ENCODE measurements at regions not wholly inside any gene's neighbourhood (a gene's known extent, or its start where the extent isn't known, plus 50 kb on each side); places are given as distances from the start of the nearest gene placed in this dataset.

- WGBS, 2 donors, result 50 to 58% methylated on average over 5 of the region's 5 CpGs
These were observed 264.8 kb upstream of the KIF2A start for GRCh38 chr5:62041156-62041756.

GRCh38 chr5:62042007-62042406, 264.0 kb upstream of the KIF2A start:
- intact Hi-C loops (cut with DNase I; ENCODE audit: low total_unique reads), result no loop called here
- Histone ChIP-seq H3K4me3 (no peak overlapping the region), H3K27ac (no peak overlapping the region), H3K27me3 (no peaks in the 10 kb centered on the region), H3K36me3 (ENCODE audit: low read depth, missing control alignments) (no peaks in the 10 kb centered on the region), H3K9me3 (no peaks in the 10 kb centered on the region), H3K4me1 (no peaks in the 10 kb centered on the region)
- TF ChIP-seq CTCF (IDR thresholded peaks at IDR 0.05) (no peak), POLR2A (IDR thresholded peaks at IDR 0.05) (no peak)
- WGBS, 2 donors, result 49 to 53% methylated on average over 3 of the region's 3 CpGs
- DNase-seq, result no peak

More at GRCh38 chr5:62041156-62041756, 264.8 kb upstream of the KIF2A start:
- no peak for DNase-seq
- H3K9me3 ChIP-seq, result no peaks in the 10 kb centered on the region
- H3K27ac ChIP-seq, result no peak overlapping the region
- no peaks in the 10 kb centered on the region for H3K4me1 ChIP-seq
- TF ChIP-seq POLR2A (IDR thresholded peaks at IDR 0.05), result no peak
- no peak overlapping the region for H3K4me3 ChIP-seq
- intact Hi-C loops (cut with DNase I; ENCODE audit: low total_unique reads), result no loop called here
- no peaks in the 10 kb centered on the region for H3K27me3 ChIP-seq
- H3K36me3 ChIP-seq (ENCODE audit: low read depth, missing control alignments), result no peaks in the 10 kb centered on the region

- Histone ChIP-seq H3K27me3 (no peaks in the 10 kb centered on the region), H3K4me1 (no peaks in the 10 kb centered on the region), H3K4me3 (no peak overlapping the region), H3K9me3 (no peaks in the 10 kb centered on the region), H3K27ac (no peak overlapping the region), H3K36me3 (ENCODE audit: low read depth, missing control alignments) (no peaks in the 10 kb centered on the region)
- no peak for DNase-seq
- TF ChIP-seq CTCF (IDR thresholded peaks at IDR 0.05) (no peak), POLR2A (IDR thresholded peaks at IDR 0.05) (no peak)
- intact Hi-C loops (cut with DNase I; ENCODE audit: low total_unique reads), result no loop called here
- 36 to 41% methylated on average over 4 of the region's 4 CpGs for WGBS, 2 donors
These were observed 262.4 kb upstream of the KIF2A start for GRCh38 chr5:62043289-62044280.

GRCh38 chr5:62044989-62045388, 261.0 kb upstream of the KIF2A start:
- Histone ChIP-seq H3K4me1 (no peaks in the 10 kb centered on the region), H3K27me3 (no peaks in the 10 kb centered on the region), H3K27ac (no peak overlapping the region), H3K4me3 (no peak overlapping the region), H3K36me3 (ENCODE audit: low read depth, missing control alignments) (no peaks in the 10 kb centered on the region), H3K9me3 (no peaks in the 10 kb centered on the region)
- no peak for TF ChIP-seq POLR2A (IDR thresholded peaks at IDR 0.05)
- TF ChIP-seq CTCF (IDR thresholded peaks at IDR 0.05), result no peak
- intact Hi-C loops (cut with DNase I; ENCODE audit: low total_unique reads), result no loop called here
- 38 to 52% methylated on average over 2 of the region's 2 CpGs for WGBS, 2 donors
- no peak for DNase-seq

- DNase-seq, result no peak
- 72 to 79% methylated on average over 1 of the region's 1 CpG for WGBS, 2 donors
- H3K27me3 ChIP-seq, result no peaks in the 10 kb centered on the region
- H3K27ac ChIP-seq, result no peak overlapping the region
- intact Hi-C loops (cut with DNase I; ENCODE audit: low total_unique reads), result no loop called here
- no peaks in the 10 kb centered on the region for H3K4me1 ChIP-seq
- H3K36me3 ChIP-seq (ENCODE audit: low read depth, missing control alignments), result no peaks in the 10 kb centered on the region
- no peak overlapping the region for H3K4me3 ChIP-seq
- H3K9me3 ChIP-seq, result no peaks in the 10 kb centered on the region
- TF ChIP-seq CTCF (IDR thresholded peaks at IDR 0.05), result no peak
- no peak for TF ChIP-seq POLR2A (IDR thresholded peaks at IDR 0.05)
These were observed 259.8 kb upstream of the KIF2A start for GRCh38 chr5:62046191-62046590.

Data from testis (tissue), 2 donors.